Thyroid gland (tissue), 4 donors: ENCODE measurements at regions not wholly inside any gene's neighbourhood (a gene's known extent, or its start where the extent isn't known, plus 50 kb on each side); places are given as distances from the start of the nearest gene placed in this dataset.
"Not testable (repeated sequence)": the region's sequence is repeated elsewhere in the genome, so short reads cannot be mapped to it uniquely, and the experiment has no call there.

ENCODE experiments used
- DNase-seq, 2 donors: peaks; one replicate each; pipeline ENCODE4 v3.0.0-alpha.2; 2019
- H3K27ac ChIP-seq, 3 donors: fragments of 200-600 bp; sonication (generic); 1 replicate in 2 of 3; 2 replicates in 1 of 3; pipeline ENCODE4 v1.5.1; 2016 to 2019; ENCODE audit warnings: mild to moderate bottlenecking in 1 of 3, moderate library complexity in 1 of 3
- H3K27me3 ChIP-seq: fragments of 200-600 bp; sonication (generic); one replicate; pipeline ENCODE4 v1.5.1; 2019
- H3K36me3 ChIP-seq, 2 donors: fragments of 200-600 bp; sonication (generic); one replicate each; pipeline ENCODE4 v1.5.1; 2016 to 2019
- H3K4me1 ChIP-seq, 2 donors: fragments of 200-600 bp; sonication (generic); one replicate each; pipeline ENCODE4 v1.5.1; 2017 to 2019
- H3K4me3 ChIP-seq, 3 donors: fragments of 200-600 bp; sonication (generic); replicated peaks in 1 of 3; 1 replicate in 2 of 3; 2 replicates in 1 of 3; pipeline ENCODE4 v1.5.1; 2016; ENCODE audit warnings: mild to moderate bottlenecking in 1 of 3
- H3K9me3 ChIP-seq: fragments of 200-600 bp; sonication (generic); one replicate; pipeline ENCODE4 v1.5.1; 2017
- POLR2A ChIP-seq, 2 donors: fragments of 450-650 bp; IDR thresholded peaks; one replicate each; pipeline ENCODE4 v1.6.1; 2017; ENCODE audit warnings: antibody characterized with exemption in 2 of 2, mild to moderate bottlenecking in 2 of 2, moderate library complexity in 1 of 2
- WGBS, 2 donors: methylation state at CpG; one replicate each; pipeline ENCODE4 v1.1.5; 2017; 5-methylcytosine and 5-hydroxymethylcytosine counted together
- intact Hi-C: fragments of 100-400 bp; cut with DNase I; formaldehyde crosslinking; loops from one replicate; pipeline ENCODE4 v1.15.1; 2023
- TF ChIP-seq, protein P1 (sequence below), 6 experiments: fragments of 200-600 bp in 3 of 6; fragments of 450-650 bp in 3 of 6; sonication (generic) in 3 of 6; IDR thresholded peaks; one replicate each; pipeline ENCODE4 v1.5.1; 2016 to 2019; ENCODE audit warnings: antibody characterized with exemption in 6 of 6, mild to moderate bottlenecking in 2 of 6, inconsistent platforms in 1 of 6, moderate library complexity in 1 of 6

DNA sequence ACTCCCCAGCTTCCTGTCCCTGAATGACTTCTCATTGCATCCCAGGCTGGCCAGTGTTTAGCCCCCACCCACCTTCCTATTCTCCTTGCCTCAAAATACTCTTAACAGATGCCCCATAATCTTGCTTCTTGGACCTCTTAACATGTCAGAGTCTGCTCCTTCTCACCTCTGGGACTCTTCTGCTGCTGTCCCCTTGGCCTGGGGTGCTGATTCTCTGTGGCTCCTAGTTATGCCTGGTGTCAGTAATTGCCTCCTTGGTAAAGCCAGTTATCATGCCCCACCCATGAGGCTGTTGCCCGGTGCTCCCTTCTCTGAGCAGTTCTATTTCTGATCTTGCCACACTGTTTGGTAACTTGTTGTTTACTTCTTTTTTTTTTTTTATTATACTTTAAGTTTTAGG is 256.8 kb downstream of the STIM2 start:
- DNase-seq = no peak
- no peaks in the 10 kb centered on the region for H3K27me3 ChIP-seq
- 89 to 97% methylated on average over 1 of the region's 1 CpG for WGBS, 2 donors
- intact Hi-C loops = no loop called here
- H3K9me3 ChIP-seq = no peaks in the 10 kb centered on the region
- H3K36me3 ChIP-seq = no peaks in the 10 kb centered on the region
- no peak overlapping the region for H3K4me3 ChIP-seq
- no peak overlapping the region for H3K27ac ChIP-seq
- no peaks in the 10 kb centered on the region for H3K4me1 ChIP-seq
- TF ChIP-seq, protein P1, sequence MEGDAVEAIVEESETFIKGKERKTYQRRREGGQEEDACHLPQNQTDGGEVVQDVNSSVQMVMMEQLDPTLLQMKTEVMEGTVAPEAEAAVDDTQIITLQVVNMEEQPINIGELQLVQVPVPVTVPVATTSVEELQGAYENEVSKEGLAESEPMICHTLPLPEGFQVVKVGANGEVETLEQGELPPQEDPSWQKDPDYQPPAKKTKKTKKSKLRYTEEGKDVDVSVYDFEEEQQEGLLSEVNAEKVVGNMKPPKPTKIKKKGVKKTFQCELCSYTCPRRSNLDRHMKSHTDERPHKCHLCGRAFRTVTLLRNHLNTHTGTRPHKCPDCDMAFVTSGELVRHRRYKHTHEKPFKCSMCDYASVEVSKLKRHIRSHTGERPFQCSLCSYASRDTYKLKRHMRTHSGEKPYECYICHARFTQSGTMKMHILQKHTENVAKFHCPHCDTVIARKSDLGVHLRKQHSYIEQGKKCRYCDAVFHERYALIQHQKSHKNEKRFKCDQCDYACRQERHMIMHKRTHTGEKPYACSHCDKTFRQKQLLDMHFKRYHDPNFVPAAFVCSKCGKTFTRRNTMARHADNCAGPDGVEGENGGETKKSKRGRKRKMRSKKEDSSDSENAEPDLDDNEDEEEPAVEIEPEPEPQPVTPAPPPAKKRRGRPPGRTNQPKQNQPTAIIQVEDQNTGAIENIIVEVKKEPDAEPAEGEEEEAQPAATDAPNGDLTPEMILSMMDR (IDR thresholded peaks at IDR 0.05) = no peak
- no peak for TF ChIP-seq POLR2A (IDR thresholded peaks at IDR 0.05)

- intact Hi-C loops = no loop called here
- WGBS, 2 donors = 85 to 86% methylated on average over 5 of the region's 5 CpGs
- H3K36me3 ChIP-seq = no peaks in the 10 kb centered on the region
Measured at GRCh38 chr4:27119239-27119638, 258.6 kb downstream of the STIM2 start.

GRCh38 chr4:27121830-27122229 is 261.2 kb downstream of the STIM2 start:
- WGBS, 2 donors = 75 to 79% methylated on average over 5 of the region's 5 CpGs
- H3K27ac ChIP-seq = no peak overlapping the region
- intact Hi-C loops = no loop called here
- H3K9me3 ChIP-seq = no peaks in the 10 kb centered on the region
- H3K4me3 ChIP-seq = no peak overlapping the region
- no peak for TF ChIP-seq POLR2A (IDR thresholded peaks at IDR 0.05)
- TF ChIP-seq, protein P1 (IDR thresholded peaks at IDR 0.05) = no peak
- no peaks in the 10 kb centered on the region for H3K27me3 ChIP-seq
- no peaks in the 10 kb centered on the region for H3K4me1 ChIP-seq
- no peaks in the 10 kb centered on the region for H3K36me3 ChIP-seq
- DNase-seq = no peak

More at GRCh38 chr4:27119239-27119638, 258.6 kb downstream of the STIM2 start:
- no peak for DNase-seq
- H3K27me3 ChIP-seq = no peaks in the 10 kb centered on the region
- no peak overlapping the region for H3K4me3 ChIP-seq
- H3K27ac ChIP-seq = no peak overlapping the region
- H3K9me3 ChIP-seq = no peaks in the 10 kb centered on the region
- no peak for TF ChIP-seq POLR2A (IDR thresholded peaks at IDR 0.05)
- TF ChIP-seq, protein P1 (IDR thresholded peaks at IDR 0.05) = no peak
- no peaks in the 10 kb centered on the region for H3K4me1 ChIP-seq

DNA sequence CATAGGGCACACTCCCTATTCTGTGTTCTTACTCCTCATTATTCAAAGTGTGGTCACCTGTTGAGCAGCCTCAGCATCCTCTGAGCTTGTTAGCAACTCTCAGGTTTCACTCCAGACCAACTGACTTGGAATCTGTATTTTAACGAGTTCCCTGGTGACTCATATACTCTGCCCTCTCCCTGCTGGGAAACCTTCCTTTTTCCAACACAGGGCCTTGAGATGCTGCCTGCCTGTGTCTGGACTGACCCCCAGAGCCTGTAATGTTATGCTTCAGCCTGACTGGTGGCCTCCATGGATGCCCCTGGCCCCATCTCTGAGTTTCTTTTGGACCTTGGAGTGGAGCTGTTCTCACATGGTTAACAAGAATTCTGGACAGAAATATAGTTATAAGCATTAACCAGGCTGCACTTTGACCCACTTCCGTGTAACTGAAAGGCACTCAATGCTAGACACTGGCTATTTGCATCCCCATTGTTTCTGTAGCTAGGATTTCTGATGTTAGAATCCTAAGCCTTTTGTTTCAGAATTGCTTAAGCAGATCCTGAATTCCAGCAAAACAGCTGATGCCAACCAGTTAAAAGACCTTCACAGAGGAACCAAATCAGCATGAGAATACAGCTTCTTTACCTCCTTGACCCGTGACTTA is 262.6 kb downstream of the STIM2 start:
- intact Hi-C loops = no loop called here
- H3K27me3 ChIP-seq = no peaks in the 10 kb centered on the region
- H3K9me3 ChIP-seq = no peaks in the 10 kb centered on the region
- no peaks in the 10 kb centered on the region for H3K4me1 ChIP-seq
- WGBS, 2 donors = 24 to 34% methylated on average over 3 of the region's 3 CpGs
- H3K36me3 ChIP-seq = no peaks in the 10 kb centered on the region
- TF ChIP-seq, protein P1 (IDR thresholded peaks at IDR 0.05) = no peak
- no peak for TF ChIP-seq POLR2A (IDR thresholded peaks at IDR 0.05)
- no peak overlapping the region for H3K4me3 ChIP-seq
- H3K27ac ChIP-seq = no peak overlapping the region
- DNase-seq = no peak

DNA sequence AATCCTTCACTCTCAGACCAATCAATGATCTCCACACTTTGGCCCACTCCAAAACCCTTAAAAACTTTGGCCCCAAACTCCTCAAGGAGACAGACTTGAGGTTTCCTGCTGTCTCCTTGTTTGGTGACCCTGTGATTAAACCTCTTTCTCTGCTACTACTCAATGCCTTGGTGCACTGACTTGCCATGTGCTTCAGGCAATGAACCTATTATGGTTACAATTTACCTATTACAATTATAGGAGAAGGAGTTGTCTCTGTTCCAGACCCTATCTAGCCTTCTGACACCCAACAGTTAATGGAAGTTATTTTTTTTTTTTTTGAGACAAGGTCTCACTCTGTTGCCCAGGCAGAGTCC is 263.1 kb downstream of the STIM2 start:
- Histone ChIP-seq H3K9me3 (no peaks in the 10 kb centered on the region), H3K4me1 (no peaks in the 10 kb centered on the region), H3K27ac (no peak overlapping the region), H3K27me3 (no peaks in the 10 kb centered on the region), H3K36me3 (no peaks in the 10 kb centered on the region), H3K4me3 (no peak overlapping the region)
- intact Hi-C loops = no loop called here
- no peak for DNase-seq
- no peak for TF ChIP-seq POLR2A (IDR thresholded peaks at IDR 0.05)
- TF ChIP-seq, protein P1 (IDR thresholded peaks at IDR 0.05) = no peak

DNA sequence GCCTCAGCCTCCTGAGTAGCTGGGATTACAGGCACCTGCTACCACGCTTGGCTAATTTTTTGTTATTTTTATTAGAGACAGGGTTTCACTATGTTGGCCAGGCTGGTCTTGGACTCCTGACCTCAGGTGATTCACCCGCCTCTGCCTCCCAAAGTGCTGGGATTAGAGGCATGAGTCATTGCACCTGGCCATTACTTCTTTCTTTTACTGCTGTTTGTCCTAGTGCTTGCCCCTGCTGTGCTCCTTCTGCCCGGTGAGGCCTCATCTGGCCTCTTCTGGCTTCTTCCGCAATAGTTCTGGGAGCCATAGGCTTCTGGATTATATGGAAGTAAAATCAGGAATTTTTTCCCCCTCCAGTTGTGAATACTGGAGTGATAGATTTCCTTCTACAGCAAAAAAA is 266.3 kb downstream of the STIM2 start:
- intact Hi-C loops, H3K27me3 ChIP-seq, H3K4me1 ChIP-seq, H3K27ac ChIP-seq, H3K36me3 ChIP-seq, H3K4me3 ChIP-seq, DNase-seq, H3K9me3 ChIP-seq: not testable (repeated sequence)
- WGBS, 2 donors = 69 to 79% methylated on average over 4 of the region's 4 CpGs
